ENCODE measurements at regions not wholly inside any gene's neighbourhood (a gene's known extent, or its start where the extent isn't known, plus 50 kb on each side); places are given as distances from the start of the nearest gene placed in this dataset.

DNA sequence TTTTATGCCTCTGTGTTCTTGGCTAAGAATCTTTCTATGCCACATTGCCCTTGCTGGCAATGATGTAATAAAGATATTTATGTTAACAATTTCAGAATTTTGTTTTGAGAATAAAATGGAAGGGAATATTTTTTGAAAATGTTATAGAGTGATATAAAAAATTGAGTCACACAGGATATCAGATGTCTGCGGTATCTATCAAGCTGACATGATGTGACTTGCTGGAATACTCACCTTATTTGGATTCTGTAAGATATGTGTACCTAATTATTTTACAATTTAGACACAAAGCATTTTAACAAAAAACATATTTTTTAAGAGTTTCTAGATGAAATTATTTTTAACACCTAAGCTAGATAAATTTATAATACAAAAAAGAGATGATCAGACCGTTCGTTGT, 660.0 kb upstream of the B3GALT2 start:
- TF ChIP-seq POLR2A (IDR thresholded peaks at IDR 0.05): no peak
- TF ChIP-seq, protein P1, sequence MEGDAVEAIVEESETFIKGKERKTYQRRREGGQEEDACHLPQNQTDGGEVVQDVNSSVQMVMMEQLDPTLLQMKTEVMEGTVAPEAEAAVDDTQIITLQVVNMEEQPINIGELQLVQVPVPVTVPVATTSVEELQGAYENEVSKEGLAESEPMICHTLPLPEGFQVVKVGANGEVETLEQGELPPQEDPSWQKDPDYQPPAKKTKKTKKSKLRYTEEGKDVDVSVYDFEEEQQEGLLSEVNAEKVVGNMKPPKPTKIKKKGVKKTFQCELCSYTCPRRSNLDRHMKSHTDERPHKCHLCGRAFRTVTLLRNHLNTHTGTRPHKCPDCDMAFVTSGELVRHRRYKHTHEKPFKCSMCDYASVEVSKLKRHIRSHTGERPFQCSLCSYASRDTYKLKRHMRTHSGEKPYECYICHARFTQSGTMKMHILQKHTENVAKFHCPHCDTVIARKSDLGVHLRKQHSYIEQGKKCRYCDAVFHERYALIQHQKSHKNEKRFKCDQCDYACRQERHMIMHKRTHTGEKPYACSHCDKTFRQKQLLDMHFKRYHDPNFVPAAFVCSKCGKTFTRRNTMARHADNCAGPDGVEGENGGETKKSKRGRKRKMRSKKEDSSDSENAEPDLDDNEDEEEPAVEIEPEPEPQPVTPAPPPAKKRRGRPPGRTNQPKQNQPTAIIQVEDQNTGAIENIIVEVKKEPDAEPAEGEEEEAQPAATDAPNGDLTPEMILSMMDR (IDR thresholded peaks at IDR 0.05): no peak
